HG02678 (cell line): ENCODE measurements at regions not wholly inside any gene's neighbourhood (a gene's known extent, or its start where the extent isn't known, plus 50 kb on each side); places are given as distances from the start of the nearest gene placed in this dataset.
"Not testable (repeated sequence)": the region's sequence is repeated elsewhere in the genome, so short reads cannot be mapped to it uniquely, and the experiment has no call there.

Experiments used
- ATAC-seq: cut with Tn5 transposase; IDR thresholded peaks from one replicate; pipeline ENCODE4 v1.9.1; 2021; ENCODE audit warnings: mild to moderate bottlenecking, moderate library complexity; ENCODE audit not compliant: unreplicated experiment

DNA sequence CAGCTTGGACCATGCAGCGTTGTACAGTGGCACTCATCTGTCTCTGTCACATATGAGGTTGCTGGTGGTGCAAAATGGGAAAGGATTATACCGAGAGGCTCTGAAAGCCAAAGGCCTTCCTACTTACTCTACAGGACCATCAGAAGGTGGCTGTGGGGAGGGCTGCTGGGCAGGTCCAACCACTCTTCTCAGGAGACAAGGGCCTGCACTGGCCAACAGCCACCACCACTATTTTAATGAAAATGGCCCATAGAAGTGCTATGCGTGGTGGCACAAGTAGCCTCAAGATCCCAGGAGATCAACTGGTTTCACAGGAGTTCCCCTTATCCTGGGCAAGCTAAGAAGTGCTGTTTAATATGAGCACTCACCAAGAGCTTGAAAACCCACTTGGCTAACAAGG lies 52.3 kb downstream of the MRPL57 start:
- ATAC-seq = no peak

DNA sequence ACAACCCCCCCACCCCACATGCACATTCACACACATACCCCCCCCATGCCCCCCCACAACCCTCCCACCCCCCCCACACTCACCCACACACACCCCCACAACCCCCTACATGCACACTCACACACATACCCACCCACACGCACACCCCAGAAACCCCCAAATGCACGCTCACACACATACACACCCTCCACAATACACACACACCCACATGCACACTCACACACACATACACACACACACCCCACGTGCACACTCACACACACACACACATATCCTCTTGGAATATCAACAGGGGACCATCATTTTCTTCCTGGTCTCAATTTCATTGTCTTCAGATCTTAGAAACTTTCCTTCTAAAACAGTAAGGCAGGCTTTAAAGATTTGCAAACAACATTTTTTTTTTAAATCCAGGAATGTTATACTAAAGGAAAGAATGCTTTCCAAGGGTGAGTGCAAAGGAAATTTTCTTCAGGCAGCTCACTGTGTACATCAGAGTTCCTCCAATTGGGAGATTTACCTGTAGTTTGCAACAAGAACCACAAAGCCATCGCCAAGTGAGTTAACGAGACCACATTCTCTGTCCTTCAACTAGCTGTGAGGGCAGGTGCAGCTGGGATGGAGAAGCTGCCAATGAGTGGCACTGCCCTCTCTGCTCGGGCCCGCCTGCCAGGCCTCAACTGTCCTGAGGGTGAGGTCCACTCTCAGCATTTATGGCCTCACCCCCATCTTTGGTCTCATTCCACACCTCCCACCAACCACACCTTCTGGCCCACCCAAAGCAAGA lies 53.0 kb downstream of the MRPL57 start:
- no peak for ATAC-seq

DNA sequence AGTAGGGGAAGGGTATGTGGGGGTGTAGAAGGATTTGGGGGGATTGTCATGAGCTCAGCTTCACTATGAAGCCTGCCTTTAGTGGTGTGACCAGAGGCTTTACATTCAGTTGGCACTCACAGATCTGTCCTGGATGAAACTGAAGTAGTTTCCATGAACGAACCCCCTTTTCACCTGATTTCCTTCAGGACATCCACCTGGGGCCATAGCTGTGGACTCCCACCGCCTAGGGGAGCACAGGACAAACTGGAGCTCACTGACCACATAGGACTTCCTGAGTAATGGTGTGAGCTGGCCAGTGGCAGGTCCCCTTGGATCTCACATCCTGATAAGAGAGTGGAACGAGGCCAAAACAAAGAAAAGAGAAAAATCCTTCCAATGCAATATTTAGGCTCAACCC lies 54.1 kb downstream of the MRPL57 start:
- ATAC-seq = no peak

DNA sequence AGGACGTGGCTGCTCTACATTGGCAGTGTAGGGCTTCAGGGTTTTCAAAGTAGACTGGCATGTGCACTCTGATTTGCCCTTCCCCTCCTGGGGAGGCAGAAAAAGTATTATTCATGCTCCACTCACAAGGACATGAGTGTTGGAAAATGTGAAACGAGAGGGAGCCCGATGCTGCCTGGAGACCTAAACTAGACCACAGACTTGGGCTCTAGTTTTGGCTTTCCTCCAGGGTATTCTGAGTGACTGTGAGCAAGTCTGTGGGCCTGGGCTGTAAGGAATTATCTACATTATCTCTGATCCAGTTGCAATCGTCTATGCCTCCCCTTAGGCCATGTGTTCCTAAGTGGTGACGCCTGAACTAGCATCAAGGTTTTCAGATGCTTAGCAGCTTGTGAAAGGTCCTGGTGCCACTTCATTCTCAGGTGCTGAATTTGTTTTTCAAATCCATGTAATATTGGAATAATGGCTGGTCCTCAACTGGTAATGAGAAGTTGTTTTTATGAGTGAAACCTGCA lies 55.0 kb downstream of the MRPL57 start:
- ATAC-seq = no peak

DNA sequence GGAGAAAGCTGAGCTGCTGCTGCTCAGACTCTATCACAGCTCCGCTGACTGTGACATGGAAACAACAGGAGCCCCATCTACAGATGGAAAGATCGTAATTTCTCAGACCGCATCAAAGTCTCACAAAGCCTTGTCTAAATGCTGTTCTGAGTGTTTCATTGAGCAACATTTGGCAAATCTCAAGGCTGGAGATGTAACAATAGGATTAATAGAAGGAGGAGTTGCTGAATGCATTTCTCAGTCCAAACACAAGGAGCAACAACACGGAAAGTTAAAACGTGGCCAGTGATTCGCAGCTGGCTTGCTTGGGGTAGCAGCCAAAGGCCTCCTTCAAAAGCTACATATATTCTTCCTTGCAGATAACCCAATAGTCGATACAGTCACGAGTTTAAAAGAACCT lies 55.7 kb downstream of the MRPL57 start:
- ATAC-seq = no peak

DNA sequence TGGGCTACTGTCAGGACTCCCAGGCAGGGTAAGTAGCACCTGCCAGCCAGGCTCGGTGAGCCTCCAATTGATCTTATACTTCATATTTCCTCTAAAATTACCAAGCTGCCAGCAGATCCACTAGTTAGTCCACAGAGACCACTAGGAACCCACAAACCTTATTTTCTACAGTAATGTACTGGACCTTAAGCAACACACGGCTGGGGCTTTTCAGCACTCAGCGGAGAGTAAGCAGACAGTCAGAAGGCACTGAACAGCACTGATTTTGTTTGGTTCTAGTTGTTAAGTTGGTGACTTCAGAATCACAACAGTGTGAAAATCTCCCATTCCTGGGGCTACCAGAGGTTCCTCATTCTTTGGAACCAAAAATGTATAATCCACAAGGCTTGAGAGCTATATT lies 56.1 kb downstream of the MRPL57 start:
- ATAC-seq = no peak

DNA sequence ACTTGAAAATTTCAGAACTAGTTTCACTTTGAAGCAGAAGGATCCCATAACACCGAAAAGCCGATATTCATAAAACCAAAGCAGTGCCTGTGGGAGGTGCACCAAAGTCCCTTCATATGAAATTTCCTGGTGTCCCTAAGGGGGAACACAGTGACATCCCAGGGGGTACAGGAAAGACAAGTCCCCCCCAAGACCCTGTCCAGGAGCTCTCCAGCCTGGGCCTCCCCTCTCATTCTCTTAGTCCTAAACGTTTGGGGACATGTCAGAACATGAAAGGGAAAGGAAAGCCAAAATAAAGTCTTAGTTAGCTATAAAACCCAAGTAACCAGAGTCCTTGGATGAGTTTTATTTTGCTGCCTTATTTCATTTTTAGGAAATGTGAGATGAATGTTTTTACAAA lies 56.6 kb downstream of the MRPL57 start:
- ATAC-seq = no peak

DNA sequence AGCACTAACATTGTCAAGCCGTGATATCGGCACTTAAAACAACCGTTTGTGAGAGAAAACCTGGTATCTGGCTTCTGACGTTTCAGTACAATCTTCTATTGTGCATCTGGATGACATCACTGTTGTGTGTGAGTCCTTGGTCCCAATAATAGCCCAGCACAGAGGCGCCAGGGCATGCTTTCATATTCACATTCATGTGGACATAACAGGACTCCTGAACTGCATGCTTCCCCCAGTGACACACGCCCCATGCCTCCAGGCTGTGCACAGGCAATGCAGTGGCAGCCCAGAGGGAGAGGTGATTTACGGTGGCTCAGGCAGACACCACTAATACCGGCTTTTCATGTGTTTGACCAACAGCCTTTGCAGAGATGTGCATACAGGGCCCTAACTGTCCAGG lies 58.1 kb downstream of the MRPL57 start:
- ATAC-seq = no peak

DNA sequence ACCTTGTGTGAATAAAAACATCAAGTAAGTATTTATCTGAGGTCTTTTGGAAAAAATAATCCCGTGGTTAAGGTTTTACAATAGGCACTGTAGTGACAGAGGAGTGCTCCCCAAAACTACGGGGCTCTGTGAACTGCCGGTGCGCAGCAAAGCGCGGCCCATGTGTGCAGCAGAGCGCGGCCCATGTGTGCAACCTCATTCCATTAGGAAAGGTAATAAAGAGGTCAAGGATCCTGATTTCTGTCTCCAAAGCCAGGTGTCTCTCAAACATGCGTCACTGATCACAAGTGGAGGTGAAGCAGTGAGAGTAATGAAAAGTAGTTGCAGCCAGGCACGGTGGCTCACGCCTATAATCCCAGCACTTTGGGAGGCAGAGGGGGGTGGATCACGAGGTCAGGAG lies 58.7 kb downstream of the MRPL57 start:
- no peak for ATAC-seq

DNA sequence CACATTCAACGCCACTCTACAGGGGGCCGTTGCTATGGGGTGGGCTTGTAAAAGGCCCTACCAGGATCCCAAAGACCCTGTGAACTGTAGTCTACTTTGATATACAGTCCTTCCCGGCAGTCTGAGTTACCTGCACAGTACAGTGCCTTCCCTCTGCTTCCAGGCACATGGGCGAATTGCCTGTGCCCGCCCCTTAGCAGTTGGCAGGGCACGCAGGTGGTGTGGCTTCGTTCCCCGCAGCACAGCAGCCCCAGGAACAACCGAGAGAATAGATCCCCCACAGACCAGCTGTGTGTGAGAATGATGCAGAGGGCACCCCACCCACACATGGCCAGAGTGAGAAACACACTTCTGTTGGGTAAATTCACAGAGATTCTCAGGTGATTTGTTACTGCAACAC lies 60.6 kb downstream of the MRPL57 start:
- no peak for ATAC-seq

DNA sequence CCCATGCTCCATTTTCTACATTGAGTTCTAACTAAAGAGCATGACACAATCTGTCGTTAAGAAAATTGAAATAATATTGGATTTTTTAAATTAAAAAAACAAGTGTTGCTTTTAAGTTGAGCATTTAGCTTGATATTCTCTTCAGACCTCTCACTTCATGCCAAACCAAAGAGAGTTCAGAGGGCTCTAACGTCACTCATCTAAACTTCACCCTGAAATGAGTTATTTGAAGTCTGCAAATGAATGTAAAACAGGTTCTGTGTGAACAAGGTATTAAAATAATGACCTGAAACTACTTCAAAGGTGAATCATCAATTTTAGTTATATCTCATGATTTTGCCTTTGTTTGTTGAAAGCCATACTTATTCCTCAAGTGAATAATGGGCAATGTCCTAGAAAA lies 61.8 kb downstream of the MRPL57 start:
- no peak for ATAC-seq

DNA sequence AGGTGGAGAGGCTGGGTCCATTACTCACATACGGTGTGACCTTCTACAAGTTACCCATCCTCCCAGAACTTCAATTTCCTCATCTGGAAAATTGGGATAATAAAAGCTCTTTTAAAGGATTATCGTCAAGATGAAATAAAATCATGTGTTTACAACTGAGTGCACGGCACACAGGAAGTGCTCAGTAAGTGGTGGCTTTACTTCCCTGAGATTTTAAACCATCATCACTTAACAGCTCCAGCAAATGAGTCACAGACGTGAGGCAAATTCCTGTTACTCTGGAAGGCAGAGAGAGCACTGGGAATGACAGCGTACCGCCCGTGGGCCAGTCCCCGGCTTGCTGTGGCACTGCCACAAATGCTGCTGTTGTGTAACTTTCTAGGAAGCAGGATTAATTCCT lies 64.1 kb downstream of the MRPL57 start:
- ATAC-seq = no peak

DNA sequence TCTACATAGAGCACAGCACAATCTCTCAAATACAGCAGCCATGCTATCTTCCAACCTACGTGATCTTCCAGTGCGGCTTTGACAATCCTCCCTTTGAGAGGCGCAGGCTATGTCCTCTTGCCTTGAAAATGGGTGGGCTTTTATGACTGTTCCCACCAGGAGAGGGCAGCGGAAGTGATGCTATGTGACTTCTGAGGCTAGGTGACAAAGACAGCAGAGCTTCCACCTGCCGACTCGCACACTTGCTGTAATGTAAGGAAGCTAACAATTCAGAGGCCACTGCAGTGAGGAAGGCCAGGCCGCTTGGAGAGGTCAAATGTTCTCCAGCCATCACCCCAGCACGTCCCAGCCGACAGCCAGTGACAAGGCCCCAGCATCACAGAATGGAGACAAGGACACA lies 65.8 kb downstream of the MRPL57 start:
- ATAC-seq = no peak

DNA sequence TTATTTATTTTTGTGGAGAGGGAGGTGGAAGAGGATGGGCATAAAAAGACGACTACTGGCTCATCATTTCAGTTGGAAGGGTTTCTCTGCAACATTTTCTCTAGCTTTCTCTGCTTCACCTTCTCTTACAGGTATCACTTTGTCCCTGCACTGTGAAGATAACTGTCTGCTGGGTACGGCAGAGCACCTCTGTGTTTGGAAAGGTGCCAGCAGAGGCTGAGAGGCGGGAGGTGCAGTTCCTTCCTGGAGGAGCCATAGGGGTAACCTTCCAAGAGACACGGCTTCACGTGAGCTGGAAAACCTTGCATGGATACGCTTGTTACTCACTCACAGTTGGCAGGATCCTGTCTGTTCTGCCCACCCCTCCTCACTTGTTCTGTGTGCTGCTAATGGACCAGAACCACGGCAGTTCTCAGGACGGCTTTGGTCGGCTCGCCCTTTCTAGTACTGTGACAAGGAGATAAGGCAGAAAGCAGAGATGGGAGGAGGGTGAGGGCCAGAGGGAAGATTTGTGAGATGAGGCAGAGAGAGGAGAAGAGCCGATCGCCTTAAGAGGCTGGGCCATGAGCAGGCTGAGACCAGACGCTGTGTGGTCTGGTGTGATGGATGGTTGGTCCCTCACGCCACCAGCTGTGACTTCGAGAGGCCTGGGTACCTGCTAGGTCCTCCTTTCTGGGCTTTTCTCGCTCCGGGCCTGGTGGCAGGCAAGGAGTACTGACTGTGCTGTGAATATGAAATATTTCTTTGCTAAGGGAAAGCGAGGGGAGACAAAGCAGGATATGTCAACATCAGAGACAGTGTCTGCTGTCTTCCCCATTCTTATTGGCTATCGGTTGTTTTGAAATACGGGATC lies 66.8 kb downstream of the MRPL57 start:
- ATAC-seq = no peak

DNA sequence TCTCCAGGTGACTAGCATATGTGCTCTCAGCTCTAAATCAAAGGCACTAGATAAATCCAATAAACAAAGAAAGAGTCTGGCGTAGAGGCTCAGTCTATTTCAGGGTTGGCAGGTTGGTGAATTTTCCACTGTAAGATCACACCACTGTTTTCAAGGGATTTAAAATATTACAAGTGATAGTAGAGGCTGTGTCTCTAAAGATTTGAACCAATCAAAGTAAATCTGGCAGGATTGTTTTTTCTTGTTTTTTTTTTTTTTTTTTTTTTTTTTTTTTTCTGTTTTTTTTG lies 67.4 kb downstream of the MRPL57 start:
- ATAC-seq = not testable (repeated sequence)

DNA sequence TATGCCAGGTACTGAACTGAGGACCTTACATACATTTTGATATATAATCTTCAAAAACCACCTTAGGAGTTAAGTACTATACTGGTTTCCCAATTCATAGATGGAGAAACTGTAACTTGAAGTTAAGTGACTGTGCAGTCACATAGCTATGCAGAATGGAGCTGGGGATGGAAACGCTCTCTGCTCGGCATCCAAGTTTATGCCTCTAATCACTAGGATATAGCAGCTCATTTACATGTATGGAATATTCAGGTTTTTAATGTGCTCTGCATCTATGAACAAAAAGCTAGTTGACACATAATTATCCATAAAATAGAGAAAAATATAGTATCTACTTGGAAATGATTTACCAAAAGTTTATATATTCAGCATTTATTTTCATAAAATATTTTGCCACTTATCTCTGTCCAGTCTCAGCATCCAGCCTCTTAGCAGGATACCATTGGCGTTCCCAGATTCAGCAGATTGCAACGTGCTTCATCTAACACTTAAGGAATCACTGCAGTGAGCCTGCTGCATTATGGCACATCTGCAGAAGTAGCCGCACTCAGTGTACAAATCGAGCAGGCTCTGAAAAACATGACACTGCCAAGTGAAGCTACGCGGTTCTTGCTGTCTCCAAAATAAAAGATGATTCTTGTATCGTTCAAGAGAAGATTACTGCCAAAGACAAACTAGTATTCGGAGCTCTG lies 70.4 kb downstream of the MRPL57 start:
- ATAC-seq = no peak

DNA sequence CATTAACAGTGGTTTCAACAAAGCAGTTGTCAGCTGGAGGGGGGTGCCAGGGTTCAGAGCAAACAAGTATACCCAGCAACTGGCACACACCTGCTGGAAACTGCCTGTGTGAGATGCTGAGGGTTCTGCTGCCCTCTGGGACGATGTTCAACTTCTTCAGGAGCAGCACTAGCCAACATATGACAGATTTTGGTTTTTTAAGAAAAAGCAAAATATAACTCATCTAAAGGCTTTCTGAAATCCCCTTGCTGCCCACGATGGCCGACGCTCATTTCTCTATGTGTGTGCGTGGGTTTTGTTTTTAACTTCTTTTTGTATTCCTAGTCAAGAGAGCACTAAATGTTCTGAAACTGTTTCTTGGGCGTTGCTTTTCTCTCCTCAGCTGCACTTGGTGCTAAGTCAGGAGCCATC lies 79.9 kb downstream of the MRPL57 start:
- ATAC-seq = no peak

DNA sequence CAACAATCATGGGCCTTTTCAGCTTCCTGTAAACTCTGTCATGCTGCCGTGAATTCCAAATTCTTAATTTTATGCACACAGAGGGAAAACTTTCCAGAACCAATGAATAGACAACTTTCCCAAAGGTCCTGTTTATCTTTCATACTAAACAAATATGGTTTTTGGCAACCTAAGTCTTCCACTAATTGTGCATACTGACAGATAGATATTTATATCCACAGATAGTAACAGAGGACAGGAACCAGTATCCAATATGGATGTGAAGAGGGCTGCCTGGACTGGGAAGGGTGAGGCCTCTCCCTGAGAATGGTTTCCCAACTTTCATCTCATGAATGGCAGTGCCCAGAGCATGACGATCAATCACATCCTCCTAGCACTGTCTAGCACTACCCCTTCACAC lies 80.4 kb downstream of the MRPL57 start:
- ATAC-seq = no peak

DNA sequence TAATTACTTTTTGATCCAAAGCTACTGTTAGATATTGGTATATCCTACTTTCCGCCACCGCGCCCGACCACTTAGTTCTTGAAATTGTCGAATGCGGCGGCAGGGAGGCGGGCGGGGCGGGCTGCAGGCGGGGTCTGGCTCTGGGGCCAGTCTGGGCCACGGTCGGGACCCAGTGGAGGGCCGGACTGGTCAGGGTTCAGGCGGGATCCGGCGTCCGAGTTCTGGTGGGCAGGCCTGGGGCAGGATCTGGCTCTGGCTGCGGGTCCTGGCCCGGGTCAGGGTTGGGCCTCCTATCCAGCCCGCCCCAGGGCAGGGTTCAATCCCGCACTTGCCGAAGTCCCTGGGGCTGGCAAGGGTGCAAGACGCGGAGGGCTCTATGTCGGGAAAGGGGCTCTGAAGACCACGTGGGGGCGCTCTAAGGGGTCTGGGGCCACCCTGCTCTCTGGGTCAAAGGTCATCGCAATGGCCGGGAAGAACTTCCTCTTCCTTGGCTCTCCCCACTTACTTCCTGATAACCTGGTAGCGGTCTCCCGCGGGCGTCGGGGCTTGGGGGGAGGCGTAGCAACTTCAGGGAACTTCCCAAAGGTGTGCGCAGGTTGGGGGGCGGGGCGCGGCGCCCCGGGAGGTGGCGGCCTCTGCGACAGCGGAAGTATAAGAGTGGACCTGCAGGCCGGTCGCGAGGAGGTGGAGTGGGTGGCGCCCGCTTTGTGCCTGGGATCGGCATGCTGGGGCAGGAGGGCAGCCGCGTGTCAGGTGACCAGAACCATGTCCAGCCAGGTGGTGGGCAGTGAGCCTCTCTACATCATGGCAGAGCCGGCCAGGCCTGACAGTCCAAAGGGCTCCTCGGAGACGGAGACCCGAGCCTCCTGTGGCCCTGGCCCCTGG lies 83.4 kb downstream of the MRPL57 start:
- no peak for ATAC-seq

DNA sequence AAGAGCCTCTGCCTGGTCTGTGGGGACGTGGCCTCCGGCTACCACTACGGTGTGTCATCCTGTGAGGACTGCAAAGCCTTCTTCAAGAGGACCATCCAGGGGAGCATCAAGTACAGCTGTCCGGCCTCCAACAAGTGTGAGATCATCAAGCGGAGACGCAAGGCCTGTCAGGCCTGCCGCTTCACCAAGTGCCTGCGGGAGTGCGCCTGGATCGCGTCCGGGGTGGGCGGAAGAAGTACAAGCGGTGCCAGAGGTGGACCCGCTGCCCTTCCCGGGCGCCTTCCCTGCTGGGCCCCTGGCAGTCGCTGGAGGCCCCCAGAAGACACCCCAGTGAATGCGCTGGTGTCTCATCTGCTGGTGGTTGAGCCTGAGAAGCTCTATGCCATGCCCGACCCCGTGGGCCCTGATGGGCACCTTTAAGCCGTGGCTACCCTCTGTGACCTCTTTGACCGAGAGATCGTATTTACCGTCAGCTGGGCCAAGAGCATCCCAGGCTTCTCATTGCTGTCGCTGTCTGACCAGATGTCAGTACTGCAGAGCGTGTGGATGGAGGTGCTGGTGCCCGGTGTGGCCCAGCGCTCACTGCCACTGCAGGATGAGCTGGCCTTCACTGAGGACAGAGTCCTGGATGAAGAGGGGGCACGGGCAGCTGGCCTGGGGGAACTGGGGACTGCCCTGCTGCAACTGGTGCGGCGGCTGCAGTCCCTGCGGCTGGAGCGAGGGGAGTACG lies 84.3 kb downstream of the MRPL57 start:
- not testable (repeated sequence) for ATAC-seq
